Hepatocyte (in vitro differentiated cells): ENCODE measurements at regions not wholly inside any gene's neighbourhood (a gene's known extent, or its start where the extent isn't known, plus 50 kb on each side); places are given as distances from the start of the nearest gene placed in this dataset.

Source experiments
- DNase-seq: peaks from one replicate; pipeline ENCODE4 v3.0.0-alpha.2; 2016; ENCODE audit warnings: low spot score
- H2AFZ ChIP-seq: fragments of 200-600 bp; sonication (generic); 2 replicates; pipeline ENCODE4 v1.6.0; 2016; ENCODE audit warnings: antibody characterized with exemption, mild to moderate bottlenecking
- H3K27ac ChIP-seq: fragments of 200-600 bp; sonication (generic); 2 replicates; pipeline ENCODE4 v1.5.1; 2016; ENCODE audit warnings: mild to moderate bottlenecking
- H3K27me3 ChIP-seq: fragments of 200-600 bp; sonication (generic); 2 replicates; pipeline ENCODE4 v1.6.1; 2016
- H3K36me3 ChIP-seq: fragments of 200-600 bp; sonication (generic); replicated peaks from 2 replicates; pipeline ENCODE4 v1.5.1; 2016; ENCODE audit warnings: low read depth; ENCODE audit not compliant: insufficient read depth
- H3K4me1 ChIP-seq: fragments of 200-600 bp; sonication (generic); 2 replicates; pipeline ENCODE4 v1.5.1; 2016; ENCODE audit warnings: mild to moderate bottlenecking, moderate library complexity; ENCODE audit not compliant: insufficient read depth
- H3K4me2 ChIP-seq: fragments of 200-600 bp; sonication (generic); 2 replicates; pipeline ENCODE4 v1.6.0; 2016
- H3K4me3 ChIP-seq: fragments of 200-600 bp; sonication (generic); 2 replicates; pipeline ENCODE4 v1.5.1; 2016; ENCODE audit warnings: mild to moderate bottlenecking
- H3K79me2 ChIP-seq: fragments of 200-600 bp; sonication (generic); 2 replicates; pipeline ENCODE4 v1.6.0; 2017; ENCODE audit warnings: mild to moderate bottlenecking
- H3K9me2 ChIP-seq: fragments of 200-600 bp; sonication (generic); replicated peaks from 2 replicates; pipeline ENCODE4 v1.6.0; 2017; ENCODE audit warnings: mild to moderate bottlenecking; ENCODE audit not compliant: insufficient read depth
- H3K9me3 ChIP-seq: fragments of 200-600 bp; sonication (generic); 2 replicates; pipeline ENCODE4 v1.5.1; 2016; ENCODE audit warnings: low read depth, mild to moderate bottlenecking
- H4K20me1 ChIP-seq: fragments of 200-600 bp; sonication (generic); 2 replicates; pipeline ENCODE4 v1.6.0; 2016; ENCODE audit warnings: mild to moderate bottlenecking; ENCODE audit not compliant: insufficient read depth, poor library complexity, severe bottlenecking
- EZH2 ChIP-seq: fragments of 200-600 bp; sonication (generic); IDR thresholded peaks from 2 replicates; pipeline ENCODE4 v1.6.1; 2016; ENCODE audit warnings: antibody characterized with exemption, mild to moderate bottlenecking, borderline replicate concordance
- EZH2phosphoT487 ChIP-seq: fragments of 200-600 bp; sonication (generic); IDR thresholded peaks from one replicate; pipeline ENCODE4 v1.6.1; 2018; ENCODE audit warnings: antibody characterized with exemption, mild to moderate bottlenecking, low read depth, moderate library complexity; ENCODE audit not compliant: unreplicated experiment, severe bottlenecking
- WGBS: methylation state at CpG from one replicate; pipeline ENCODE4 v1.1.6; 2016; ENCODE audit warnings: low lambda C conversion rate; ENCODE audit errors: missing lambda C conversion rate; 5-methylcytosine and 5-hydroxymethylcytosine counted together
- TF ChIP-seq, protein P1 (sequence below): fragments of 200-600 bp; sonication (generic); IDR thresholded peaks from 2 replicates; pipeline ENCODE4 v1.5.1; 2016; ENCODE audit warnings: antibody characterized with exemption, mild to moderate bottlenecking; ENCODE audit not compliant: poor library complexity

DNA sequence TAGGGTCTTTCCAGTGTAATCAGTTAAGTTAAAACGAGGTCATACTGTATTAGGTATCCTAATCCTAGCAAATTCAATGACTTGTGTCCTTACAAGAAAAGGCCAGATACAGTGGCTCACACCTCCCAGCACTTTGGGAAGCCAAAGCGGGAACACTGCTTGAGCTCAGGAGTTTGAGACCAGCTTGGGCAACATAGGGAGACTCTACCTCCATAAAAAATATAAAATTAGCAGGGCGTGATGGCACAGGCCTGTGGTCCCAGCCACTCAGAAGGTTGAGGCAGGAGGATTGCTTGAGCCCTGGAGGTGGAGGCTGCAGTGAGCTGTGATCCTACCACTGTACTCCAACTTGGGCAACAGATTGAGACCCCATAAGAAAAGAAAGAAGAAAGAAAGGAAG, 61.1 kb downstream of the CXCL12 start:
- H3K36me3 ChIP-seq = no peaks in the 10 kb centered on the region
- no peaks in the 10 kb centered on the region for H3K9me2 ChIP-seq
- WGBS = 94% methylated on average over 3 of the region's 3 CpGs
- no peak for DNase-seq
- no peak overlapping the region for H2AFZ ChIP-seq
- H3K79me2 ChIP-seq = no peaks in the 10 kb centered on the region
- no peaks in the 10 kb centered on the region for H3K27me3 ChIP-seq
- H3K4me3 ChIP-seq = no peak overlapping the region
- peaks cover 8% of the 10 kb centered on the region for H3K4me1 ChIP-seq
- no peak overlapping the region for H3K4me2 ChIP-seq
- no peaks in the 10 kb centered on the region for H4K20me1 ChIP-seq
- H3K27ac ChIP-seq = no peak overlapping the region
- TF ChIP-seq EZH2phosphoT487 (no peak), EZH2 (no peak)
- TF ChIP-seq, protein P1, sequence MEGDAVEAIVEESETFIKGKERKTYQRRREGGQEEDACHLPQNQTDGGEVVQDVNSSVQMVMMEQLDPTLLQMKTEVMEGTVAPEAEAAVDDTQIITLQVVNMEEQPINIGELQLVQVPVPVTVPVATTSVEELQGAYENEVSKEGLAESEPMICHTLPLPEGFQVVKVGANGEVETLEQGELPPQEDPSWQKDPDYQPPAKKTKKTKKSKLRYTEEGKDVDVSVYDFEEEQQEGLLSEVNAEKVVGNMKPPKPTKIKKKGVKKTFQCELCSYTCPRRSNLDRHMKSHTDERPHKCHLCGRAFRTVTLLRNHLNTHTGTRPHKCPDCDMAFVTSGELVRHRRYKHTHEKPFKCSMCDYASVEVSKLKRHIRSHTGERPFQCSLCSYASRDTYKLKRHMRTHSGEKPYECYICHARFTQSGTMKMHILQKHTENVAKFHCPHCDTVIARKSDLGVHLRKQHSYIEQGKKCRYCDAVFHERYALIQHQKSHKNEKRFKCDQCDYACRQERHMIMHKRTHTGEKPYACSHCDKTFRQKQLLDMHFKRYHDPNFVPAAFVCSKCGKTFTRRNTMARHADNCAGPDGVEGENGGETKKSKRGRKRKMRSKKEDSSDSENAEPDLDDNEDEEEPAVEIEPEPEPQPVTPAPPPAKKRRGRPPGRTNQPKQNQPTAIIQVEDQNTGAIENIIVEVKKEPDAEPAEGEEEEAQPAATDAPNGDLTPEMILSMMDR = no peak
- no peaks in the 10 kb centered on the region for H3K9me3 ChIP-seq

DNA sequence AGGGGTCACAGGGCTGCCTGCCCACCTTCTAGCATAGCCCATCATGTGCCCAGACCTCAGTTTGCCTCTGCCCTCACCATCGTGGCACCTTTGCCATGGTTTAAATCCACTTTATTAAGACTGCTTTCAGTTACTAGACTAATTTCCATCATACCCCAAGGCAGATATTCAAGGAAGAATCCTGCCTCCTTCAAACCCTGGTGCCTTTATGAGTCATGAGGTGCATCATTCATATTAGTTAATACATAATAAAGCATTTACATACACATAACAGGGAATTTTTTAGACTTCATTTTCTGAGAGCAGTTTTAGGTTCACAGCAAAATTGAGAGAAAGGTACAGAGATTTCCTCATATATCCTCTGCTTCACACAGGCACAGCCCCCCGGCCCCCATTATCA, 62.8 kb downstream of the CXCL12 start:
- H3K9me2 ChIP-seq = no peaks in the 10 kb centered on the region
- no peaks in the 10 kb centered on the region for H3K36me3 ChIP-seq
- H3K4me2 ChIP-seq = no peak overlapping the region
- DNase-seq = no peak
- H3K9me3 ChIP-seq = no peaks in the 10 kb centered on the region
- no peaks in the 10 kb centered on the region for H4K20me1 ChIP-seq
- no peak overlapping the region for H3K4me3 ChIP-seq
- TF ChIP-seq, protein P1 = no peak
- TF ChIP-seq EZH2 (no peak), EZH2phosphoT487 (no peak)
- H3K27me3 ChIP-seq = no peaks in the 10 kb centered on the region
- WGBS = 82% methylated on average over 2 of the region's 2 CpGs
- no peak overlapping the region for H2AFZ ChIP-seq
- no peaks in the 10 kb centered on the region for H3K79me2 ChIP-seq
- peaks cover 8% of the 10 kb centered on the region for H3K4me1 ChIP-seq
- no peak overlapping the region for H3K27ac ChIP-seq

DNA sequence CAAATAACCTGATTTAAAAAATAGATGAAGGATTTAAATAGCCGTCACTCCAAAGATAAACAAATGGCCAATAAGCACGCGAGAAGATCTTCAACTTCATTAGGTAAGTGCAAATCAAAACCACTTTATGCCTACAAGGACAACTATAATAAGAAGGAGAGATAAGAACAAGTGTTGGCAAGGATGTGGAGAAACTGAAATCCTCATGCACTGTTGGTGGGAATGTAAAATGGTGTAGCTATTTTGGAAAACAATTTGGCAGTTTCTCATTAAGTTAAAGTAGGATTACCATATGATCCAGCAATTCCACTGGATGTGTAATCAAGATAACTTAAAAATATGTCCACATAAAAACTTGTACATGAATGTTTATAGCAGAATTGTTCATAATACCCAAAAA, 64.1 kb downstream of the CXCL12 start:
- H3K27me3 ChIP-seq = no peaks in the 10 kb centered on the region
- no peaks in the 10 kb centered on the region for H3K79me2 ChIP-seq
- no peak overlapping the region for H3K4me3 ChIP-seq
- H3K4me1 ChIP-seq = peaks cover 5% of the 10 kb centered on the region
- H3K9me3 ChIP-seq = no peaks in the 10 kb centered on the region
- H4K20me1 ChIP-seq = no peaks in the 10 kb centered on the region
- H3K4me2 ChIP-seq = no peak overlapping the region
- WGBS = 52% methylated on average over 3 of the region's 3 CpGs
- TF ChIP-seq EZH2 (no peak), EZH2phosphoT487 (no peak)
- TF ChIP-seq, protein P1 = no peak
- no peak overlapping the region for H3K27ac ChIP-seq
- no peaks in the 10 kb centered on the region for H3K36me3 ChIP-seq
- DNase-seq = no peak
- H3K9me2 ChIP-seq = no peaks in the 10 kb centered on the region
- no peak overlapping the region for H2AFZ ChIP-seq

DNA sequence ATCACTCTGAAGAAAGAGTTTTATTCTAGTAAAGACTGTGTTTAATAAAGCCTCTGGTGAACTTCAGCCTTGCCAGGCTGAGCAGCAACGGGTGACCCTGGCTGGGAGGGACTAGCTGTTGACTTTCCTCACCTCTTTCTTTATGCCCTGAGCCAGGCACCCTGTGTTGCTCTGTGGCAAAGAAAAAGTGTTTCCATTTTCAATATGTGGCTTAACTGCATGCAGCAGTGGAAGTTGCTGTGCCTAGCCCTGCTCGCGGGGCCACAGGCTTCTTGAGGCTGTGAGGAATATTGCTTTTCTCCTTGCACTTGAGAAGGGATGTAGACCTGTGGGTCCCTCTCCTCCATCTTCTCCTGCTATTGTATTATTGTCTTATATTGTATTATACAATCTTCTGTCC, 67.0 kb downstream of the CXCL12 start:
- no peaks in the 10 kb centered on the region for H3K9me2 ChIP-seq
- H4K20me1 ChIP-seq = no peaks in the 10 kb centered on the region
- H3K9me3 ChIP-seq = no peaks in the 10 kb centered on the region
- H3K79me2 ChIP-seq = no peaks in the 10 kb centered on the region
- 81% methylated on average over 3 of the region's 3 CpGs for WGBS
- H3K36me3 ChIP-seq = no peaks in the 10 kb centered on the region
- no peak overlapping the region for H3K4me3 ChIP-seq
- no peak for DNase-seq
- no peak overlapping the region for H3K27ac ChIP-seq
- TF ChIP-seq, protein P1 = no peak
- TF ChIP-seq EZH2 (no peak), EZH2phosphoT487 (no peak)
- no peaks in the 10 kb centered on the region for H3K4me1 ChIP-seq
- no peaks in the 10 kb centered on the region for H3K27me3 ChIP-seq
- no peak overlapping the region for H2AFZ ChIP-seq
- no peak overlapping the region for H3K4me2 ChIP-seq
